ENCODE measurements at regions not wholly inside any gene's neighbourhood (a gene's known extent, or its start where the extent isn't known, plus 50 kb on each side); places are given as distances from the start of the nearest gene placed in this dataset.

DNA sequence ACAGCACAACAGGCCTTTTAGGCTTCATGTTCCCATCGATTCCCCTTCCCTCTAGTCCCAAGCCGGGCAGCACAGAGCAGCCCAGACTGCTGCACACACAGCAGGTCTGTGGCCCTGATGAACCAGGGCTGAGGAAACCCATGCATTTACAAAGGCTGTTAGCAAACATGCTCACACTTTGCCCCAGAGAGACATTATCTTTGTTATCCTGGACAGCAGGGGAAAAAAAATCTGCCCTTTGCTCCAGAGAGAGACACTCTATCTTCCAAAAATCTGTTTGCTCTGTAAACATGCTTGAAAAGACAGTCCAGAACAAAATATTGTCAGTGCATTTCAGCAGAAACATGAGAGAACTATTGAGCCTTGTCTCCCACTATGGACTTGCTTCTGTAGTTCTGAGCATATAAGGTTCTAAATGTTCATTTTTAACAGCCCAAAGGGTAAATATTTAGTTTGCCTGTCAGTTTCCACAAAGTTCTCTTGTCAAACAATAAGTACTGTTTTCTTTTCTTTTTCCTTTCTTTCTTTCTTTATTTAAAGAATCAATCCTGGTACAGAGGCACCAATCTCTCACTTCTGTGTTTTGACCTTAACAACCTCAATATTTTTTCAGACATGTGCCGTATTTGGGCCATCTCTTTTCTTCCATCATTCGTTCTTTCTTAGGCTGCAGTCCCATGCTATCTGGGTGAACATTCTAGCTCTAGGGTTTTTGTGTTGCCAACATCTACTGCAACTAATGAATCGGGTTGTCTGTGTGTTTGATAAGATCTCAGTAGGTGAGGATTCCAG, 468.0 kb downstream of the EPM2A start:
- DNase-seq (no peak), ATAC-seq (ENCODE audit: low read depth) (no peak)
- intact Hi-C loops (cut with micrococcal nuclease) = no loop called here
- no peak overlapping the region for H3K4me2 ChIP-seq (replicated peaks; ENCODE audit: low read depth, low read length, poor library complexity, severe bottlenecking)
- H3K9me3 Mint-ChIP-seq (ENCODE audit: insufficient read depth) = no peaks in the 10 kb centered on the region
- no peak overlapping the region for H3K27ac Mint-ChIP-seq
- 80% methylated on average over 2 of the region's 5 CpGs for WGBS (ENCODE audit: insufficient coverage)
- ChIA-PET POLR2A (no interaction called here), CTCF (no interaction called here)
- no peak overlapping the region for H3K27ac ChIP-seq (ENCODE audit: low read length in 2 of 2)
- TF ChIP-seq, protein P1, sequence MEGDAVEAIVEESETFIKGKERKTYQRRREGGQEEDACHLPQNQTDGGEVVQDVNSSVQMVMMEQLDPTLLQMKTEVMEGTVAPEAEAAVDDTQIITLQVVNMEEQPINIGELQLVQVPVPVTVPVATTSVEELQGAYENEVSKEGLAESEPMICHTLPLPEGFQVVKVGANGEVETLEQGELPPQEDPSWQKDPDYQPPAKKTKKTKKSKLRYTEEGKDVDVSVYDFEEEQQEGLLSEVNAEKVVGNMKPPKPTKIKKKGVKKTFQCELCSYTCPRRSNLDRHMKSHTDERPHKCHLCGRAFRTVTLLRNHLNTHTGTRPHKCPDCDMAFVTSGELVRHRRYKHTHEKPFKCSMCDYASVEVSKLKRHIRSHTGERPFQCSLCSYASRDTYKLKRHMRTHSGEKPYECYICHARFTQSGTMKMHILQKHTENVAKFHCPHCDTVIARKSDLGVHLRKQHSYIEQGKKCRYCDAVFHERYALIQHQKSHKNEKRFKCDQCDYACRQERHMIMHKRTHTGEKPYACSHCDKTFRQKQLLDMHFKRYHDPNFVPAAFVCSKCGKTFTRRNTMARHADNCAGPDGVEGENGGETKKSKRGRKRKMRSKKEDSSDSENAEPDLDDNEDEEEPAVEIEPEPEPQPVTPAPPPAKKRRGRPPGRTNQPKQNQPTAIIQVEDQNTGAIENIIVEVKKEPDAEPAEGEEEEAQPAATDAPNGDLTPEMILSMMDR (IDR thresholded peaks at IDR 0.05) = no peak
- no peak for TF ChIP-seq EZH2 (IDR thresholded peaks at IDR 0.05; ENCODE audit: borderline replicate concordance, insufficient read depth, low read depth, low read length, poor library complexity, severe bottlenecking)
- no peak overlapping the region for H3K4me3 Mint-ChIP-seq
- H3K9me3 ChIP-seq (ENCODE audit: control extremely low read depth in 1 of 3, control insufficient read depth in 2 of 3, insufficient read depth in 1 of 3, low read length in 2 of 3) = no peaks in the 10 kb centered on the region
- H3K9ac ChIP-seq (ENCODE audit: low read length) = no peak overlapping the region
- H3K4me1 Mint-ChIP-seq = no peaks in the 10 kb centered on the region
- H3K27me3 ChIP-seq (replicated peaks in 1 of 4; ENCODE audit: control extremely low read depth in 1 of 4, control insufficient read depth in 3 of 4, insufficient read depth in 4 of 4, low read length in 3 of 4) = no peaks in the 10 kb centered on the region
- no peaks in the 10 kb centered on the region for H3K4me1 ChIP-seq (ENCODE audit: control insufficient read depth in 2 of 2, insufficient read depth in 2 of 2, low read length in 2 of 2)
- no peak overlapping the region for H3K4me3 ChIP-seq (ENCODE audit: control extremely low read depth in 1 of 5, extremely low read depth in 1 of 5, insufficient read depth in 1 of 5, low read depth in 2 of 5, low read length in 4 of 5)
- H3K36me3 ChIP-seq (replicated peaks in 1 of 2; ENCODE audit: control extremely low read depth in 1 of 2, control insufficient read depth in 1 of 2, extremely low read depth in 1 of 2, insufficient read depth in 2 of 2, low read length in 1 of 2) = no peaks in the 10 kb centered on the region
- H4K20me1 ChIP-seq (ENCODE audit: control insufficient read depth, insufficient read depth, low read length, poor library complexity, severe bottlenecking) = no peaks in the 10 kb centered on the region
- H3K79me2 ChIP-seq (ENCODE audit: control insufficient read depth, insufficient read depth, low read length) = no peaks in the 10 kb centered on the region
- H2AFZ ChIP-seq (ENCODE audit: insufficient read depth, low read depth, low read length, poor library complexity, severe bottlenecking) = no peak overlapping the region
- peaks cover 3% of the 10 kb centered on the region for H3K27me3 Mint-ChIP-seq

DNA sequence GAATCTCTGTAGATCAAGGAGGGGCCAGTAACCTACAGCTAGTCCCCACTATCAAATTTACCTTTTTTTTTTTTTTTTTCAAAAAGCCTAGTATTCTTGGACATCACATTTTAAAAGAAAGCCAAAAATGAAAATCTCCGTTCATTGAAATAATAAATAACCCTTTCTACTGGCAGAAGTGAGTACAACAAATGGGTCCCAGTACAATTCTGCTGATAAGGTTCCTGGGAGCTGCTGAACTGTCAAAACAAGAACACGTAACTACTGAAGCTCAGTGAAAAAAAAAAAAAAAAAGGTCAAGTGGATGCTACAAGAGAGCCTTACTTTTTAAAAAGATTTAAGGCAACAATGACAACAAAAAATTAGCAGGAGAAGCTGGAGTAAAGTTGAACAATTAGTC, 464.9 kb downstream of the EPM2A start:
- H3K27me3 Mint-ChIP-seq = peaks cover 3% of the 10 kb centered on the region
- H3K9ac ChIP-seq (ENCODE audit: low read length) = no peak overlapping the region
- H3K79me2 ChIP-seq (ENCODE audit: control insufficient read depth, insufficient read depth, low read length) = no peaks in the 10 kb centered on the region
- POLR2A ChIA-PET = no interaction called here
- H4K20me1 ChIP-seq (ENCODE audit: control insufficient read depth, insufficient read depth, low read length, poor library complexity, severe bottlenecking) = no peaks in the 10 kb centered on the region
- WGBS (ENCODE audit: insufficient coverage) = no CpG with 5 or more reads among the region's 2 CpGs
- no peak for ATAC-seq (ENCODE audit: low read depth)
- H3K4me1 Mint-ChIP-seq = no peaks in the 10 kb centered on the region
- H3K4me2 ChIP-seq (replicated peaks; ENCODE audit: low read depth, low read length, poor library complexity, severe bottlenecking) = no peak overlapping the region
- no peak overlapping the region for H3K4me3 ChIP-seq (ENCODE audit: control extremely low read depth in 1 of 5, extremely low read depth in 1 of 5, insufficient read depth in 1 of 5, low read depth in 2 of 5, low read length in 4 of 5)
- no peaks in the 10 kb centered on the region for H3K36me3 ChIP-seq (replicated peaks in 1 of 2; ENCODE audit: control extremely low read depth in 1 of 2, control insufficient read depth in 1 of 2, extremely low read depth in 1 of 2, insufficient read depth in 2 of 2, low read length in 1 of 2)
- H3K4me1 ChIP-seq (ENCODE audit: control insufficient read depth in 2 of 2, insufficient read depth in 2 of 2, low read length in 2 of 2) = no peaks in the 10 kb centered on the region
- H3K27ac ChIP-seq (ENCODE audit: low read length in 2 of 2) = no peak overlapping the region
- TF ChIP-seq, protein P1 (IDR thresholded peaks at IDR 0.05) = no peak
- no peak for TF ChIP-seq EZH2 (IDR thresholded peaks at IDR 0.05; ENCODE audit: borderline replicate concordance, insufficient read depth, low read depth, low read length, poor library complexity, severe bottlenecking)
- H3K9me3 ChIP-seq (ENCODE audit: control extremely low read depth in 1 of 3, control insufficient read depth in 2 of 3, insufficient read depth in 1 of 3, low read length in 2 of 3) = no peaks in the 10 kb centered on the region
- DNase-seq = no peak
- no peaks in the 10 kb centered on the region for H3K27me3 ChIP-seq (replicated peaks in 1 of 4; ENCODE audit: control extremely low read depth in 1 of 4, control insufficient read depth in 3 of 4, insufficient read depth in 4 of 4, low read length in 3 of 4)
- no peak overlapping the region for H3K4me3 Mint-ChIP-seq
- H3K9me3 Mint-ChIP-seq (ENCODE audit: insufficient read depth) = no peaks in the 10 kb centered on the region
- H2AFZ ChIP-seq (ENCODE audit: insufficient read depth, low read depth, low read length, poor library complexity, severe bottlenecking) = no peak overlapping the region
- H3K27ac Mint-ChIP-seq = no peak overlapping the region
- CTCF ChIA-PET = interaction anchor here (0.7 kb wide), 1 partner anchor 14 kb away, joined by 3 read pairs; no protein-coding TSS in a partner anchor
- intact Hi-C loops (cut with micrococcal nuclease) = no loop called here
